GM19438 (cell line): ENCODE measurements at regions not wholly inside any gene's neighbourhood (a gene's known extent, or its start where the extent isn't known, plus 50 kb on each side); places are given as distances from the start of the nearest gene placed in this dataset.

Source experiments
- ATAC-seq: cut with Tn5 transposase; IDR thresholded peaks from one replicate; pipeline ENCODE4 v1.9.1; 2021; ENCODE audit warnings: low read depth; ENCODE audit not compliant: unreplicated experiment

GRCh38 chr11:45597097-45597496, 68.3 kb downstream of the CHST1 start:
- ATAC-seq, result no peak

GRCh38 chr11:45596571-45596970, 68.9 kb downstream of the CHST1 start:
- ATAC-seq, result no peak

GRCh38 chr11:45593992-45594391, 71.4 kb downstream of the CHST1 start:
- ATAC-seq, result no peak

GRCh38 chr11:45592636-45593035, 72.8 kb downstream of the CHST1 start:
- ATAC-seq, result no peak

- no peak for ATAC-seq
Observed at GRCh38 chr11:45590743-45591142, 74.7 kb downstream of the CHST1 start.

- no peak for ATAC-seq
Observed at GRCh38 chr11:45585205-45585604, 80.2 kb downstream of the CHST1 start.

GRCh38 chr11:45583981-45584566, 81.3 kb downstream of the CHST1 start:
- ATAC-seq, result no peak

GRCh38 chr11:45580399-45580798, 85.0 kb downstream of the CHST1 start:
- no peak for ATAC-seq

- no peak for ATAC-seq
Observed at GRCh38 chr11:45578316-45578715, 87.1 kb downstream of the CHST1 start.

GRCh38 chr11:45577752-45578151, 87.7 kb downstream of the CHST1 start:
- ATAC-seq, result no peak

GRCh38 chr11:45576461-45577215, 88.8 kb downstream of the CHST1 start:
- ATAC-seq, result no peak

- ATAC-seq, result no peak
Observed at GRCh38 chr11:45573728-45574127, 91.7 kb downstream of the CHST1 start.

- ATAC-seq, result no peak
Observed at GRCh38 chr11:45572354-45573123, 92.9 kb downstream of the CHST1 start.

- ATAC-seq, result no peak
Observed at GRCh38 chr11:45569776-45570175, 95.6 kb downstream of the CHST1 start.

- no peak for ATAC-seq
Observed at GRCh38 chr11:45568049-45568448, 97.4 kb downstream of the CHST1 start.

GRCh38 chr11:45565446-45565988, 99.9 kb downstream of the CHST1 start:
- no peak for ATAC-seq

GRCh38 chr11:45563810-45564209, 101.6 kb downstream of the CHST1 start:
- no peak for ATAC-seq

GRCh38 chr11:45563171-45563570, 102.3 kb downstream of the CHST1 start:
- ATAC-seq, result no peak

- ATAC-seq, result no peak
Observed at GRCh38 chr11:45560913-45561281, 104.5 kb downstream of the CHST1 start.

GRCh38 chr11:45560155-45560912, 105.1 kb downstream of the CHST1 start:
- ATAC-seq, result no peak
